ENCODE measurements at regions not wholly inside any gene's neighbourhood (a gene's known extent, or its start where the extent isn't known, plus 50 kb on each side); places are given as distances from the start of the nearest gene placed in this dataset.
A peak's percentile ranks its signal among the peaks of the same experiment; 100 is the strongest.

- DNase-seq: no peak
Observed at GRCh38 chr9:84129529-84129928, 148.9 kb downstream of the RMI1 start.

GRCh38 chr9:84136119-84136868 is 155.7 kb downstream of the RMI1 start:
- no peak for DNase-seq

GRCh38 chr9:84137968-84138367 is 157.4 kb downstream of the RMI1 start:
- no peak for DNase-seq

DNA sequence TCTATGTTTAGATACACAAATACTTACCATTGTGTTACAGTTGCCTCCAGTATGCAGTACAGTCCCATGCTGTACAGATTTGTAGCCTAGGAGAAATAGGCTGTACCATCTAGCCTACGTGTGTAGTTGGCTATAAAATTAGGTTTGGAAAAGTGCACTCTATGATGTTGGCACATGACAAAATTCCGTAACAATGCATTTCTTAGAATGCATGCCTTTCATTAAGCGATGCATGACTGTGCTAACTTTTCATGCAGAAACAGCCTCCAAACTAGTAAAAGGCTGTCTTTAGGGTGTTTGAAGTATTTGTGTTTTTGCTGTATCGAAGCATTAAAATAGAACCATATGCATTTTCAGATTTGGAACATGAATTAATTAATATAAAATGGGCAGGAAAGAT is 157.9 kb downstream of the RMI1 start:
- no peak for DNase-seq

GRCh38 chr9:84139296-84140070 is 158.9 kb downstream of the RMI1 start:
- DNase-seq: no peak

DNA sequence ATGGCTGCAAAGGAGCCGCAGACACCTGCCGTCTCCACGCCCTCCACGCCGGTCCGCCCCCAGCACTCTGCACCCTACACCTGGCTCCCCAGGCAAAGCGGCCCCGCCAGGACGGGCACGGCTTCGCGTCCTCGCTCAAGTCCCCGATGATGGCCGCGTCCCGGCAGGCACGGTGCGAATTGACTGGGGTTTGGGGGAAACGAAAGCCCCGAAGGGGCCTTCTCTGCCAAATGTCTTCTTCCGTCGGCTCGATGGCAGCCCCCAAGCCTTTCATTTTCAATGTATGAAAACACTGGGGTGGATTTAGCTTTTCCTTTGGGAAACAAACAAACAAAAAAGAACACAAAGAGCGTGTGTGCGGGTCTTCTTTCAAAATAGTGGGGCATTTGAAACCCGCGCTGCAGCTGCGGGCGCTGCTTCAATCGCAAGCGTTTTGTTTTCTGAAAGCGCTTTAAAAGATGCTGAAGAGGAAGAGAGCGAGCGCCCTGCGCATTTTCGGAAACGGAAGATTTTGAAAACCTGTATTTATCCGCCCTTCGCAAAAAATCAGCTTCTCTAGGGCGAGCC is 160.0 kb downstream of the RMI1 start:
- DNase-seq: peak; percentile 17

GRCh38 chr9:84141741-84142370 is 161.3 kb downstream of the RMI1 start:
- DNase-seq: no peak

- no peak for DNase-seq
Observed at GRCh38 chr9:84145031-84145430, 164.4 kb downstream of the RMI1 start.

- DNase-seq: no peak
Observed at GRCh38 chr9:84145780-84146179, 165.2 kb downstream of the RMI1 start.

- DNase-seq: no peak
Observed at GRCh38 chr9:84146893-84147710, 166.5 kb downstream of the RMI1 start.

DNA sequence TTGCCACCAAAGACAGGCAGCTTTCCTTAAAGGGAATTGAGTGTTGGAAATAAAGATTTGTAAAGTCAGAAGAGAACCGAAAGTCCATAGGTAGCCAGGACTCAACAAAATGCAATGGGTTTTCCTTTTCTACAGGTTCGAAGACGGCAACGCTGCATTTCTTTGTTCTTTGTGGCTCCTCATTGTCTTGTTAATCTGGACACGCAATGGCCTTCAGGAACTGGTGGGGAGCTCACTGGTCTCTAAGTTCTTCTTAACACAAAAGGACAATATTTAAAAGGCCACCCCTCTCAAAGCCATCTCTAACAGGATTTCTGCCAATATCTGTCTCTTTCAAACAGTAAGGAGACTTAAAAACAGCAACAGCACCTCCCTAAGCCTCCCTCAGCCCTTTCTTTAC is 170.6 kb downstream of the RMI1 start:
- no peak for DNase-seq

DNA sequence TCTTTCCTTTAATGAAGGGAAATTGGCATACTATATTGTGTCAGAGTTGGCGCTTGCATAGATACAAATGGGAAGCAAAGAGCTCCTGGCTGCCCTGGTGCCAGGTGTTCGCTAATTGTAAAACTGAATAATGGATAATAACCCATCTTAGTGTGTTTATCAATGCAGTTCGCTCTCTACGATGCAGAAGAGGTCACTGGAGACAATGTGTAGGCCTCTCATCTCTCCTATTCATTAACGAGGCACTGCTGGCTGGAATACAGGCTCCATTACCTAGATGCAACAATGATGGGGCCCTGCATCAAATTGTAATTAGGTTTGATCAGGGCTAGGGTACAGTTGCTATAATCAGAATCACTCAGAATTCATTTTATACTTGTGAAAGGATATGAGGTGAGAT is 171.0 kb downstream of the RMI1 start:
- DNase-seq: no peak

- DNase-seq: no peak
Observed at GRCh38 chr9:84152204-84152603, 171.6 kb downstream of the RMI1 start.

GRCh38 chr9:84153885-84154284 is 173.3 kb downstream of the RMI1 start:
- DNase-seq: no peak

DNA sequence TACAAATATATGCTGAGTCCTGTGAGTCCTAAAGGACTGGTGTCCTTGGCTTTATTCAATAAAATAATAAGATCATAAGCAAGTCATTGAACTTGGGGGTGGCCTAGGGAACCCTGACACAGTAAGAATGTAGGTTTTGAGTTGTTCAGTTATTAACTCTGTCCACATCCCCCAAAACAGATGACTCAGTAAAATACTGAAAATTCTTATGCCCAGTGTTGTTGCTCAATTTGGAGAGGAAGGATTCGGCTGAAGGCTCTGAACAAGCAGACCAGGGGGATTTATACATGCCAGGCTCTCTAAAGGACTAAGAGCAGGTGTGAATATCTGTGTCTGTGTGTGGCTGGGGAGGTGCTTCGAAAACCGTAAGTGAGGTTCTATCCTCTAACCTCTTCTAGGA is 173.7 kb downstream of the RMI1 start:
- DNase-seq: no peak

- DNase-seq: no peak
Observed at GRCh38 chr9:84163052-84163650, 177.4 kb downstream of the SLC28A3 start.

GRCh38 chr9:84166891-84167290 is 173.7 kb downstream of the SLC28A3 start:
- DNase-seq: no peak

- DNase-seq: no peak
Observed at GRCh38 chr9:84169240-84169639, 171.3 kb downstream of the SLC28A3 start.

GRCh38 chr9:84170521-84171141 is 169.9 kb downstream of the SLC28A3 start:
- DNase-seq: no peak

DNA sequence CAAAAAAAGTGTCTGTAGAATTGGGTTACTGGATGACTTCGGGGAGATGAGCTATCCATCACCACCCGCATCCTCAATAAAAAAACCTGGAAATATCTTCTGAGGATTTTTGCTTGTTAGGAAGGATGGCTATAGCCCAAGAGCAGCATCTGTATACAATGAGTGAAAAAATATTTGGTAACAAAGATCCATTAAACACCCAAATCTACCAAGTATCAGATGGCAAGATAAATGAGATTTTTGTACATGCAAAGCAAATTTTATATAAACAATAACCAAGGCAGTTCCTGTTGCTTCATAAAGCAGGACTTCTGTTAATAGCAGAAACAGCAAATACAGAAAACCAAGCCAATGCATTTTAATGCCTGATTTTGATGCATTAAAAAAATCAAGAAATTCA is 166.6 kb downstream of the SLC28A3 start:
- DNase-seq: no peak

DNA sequence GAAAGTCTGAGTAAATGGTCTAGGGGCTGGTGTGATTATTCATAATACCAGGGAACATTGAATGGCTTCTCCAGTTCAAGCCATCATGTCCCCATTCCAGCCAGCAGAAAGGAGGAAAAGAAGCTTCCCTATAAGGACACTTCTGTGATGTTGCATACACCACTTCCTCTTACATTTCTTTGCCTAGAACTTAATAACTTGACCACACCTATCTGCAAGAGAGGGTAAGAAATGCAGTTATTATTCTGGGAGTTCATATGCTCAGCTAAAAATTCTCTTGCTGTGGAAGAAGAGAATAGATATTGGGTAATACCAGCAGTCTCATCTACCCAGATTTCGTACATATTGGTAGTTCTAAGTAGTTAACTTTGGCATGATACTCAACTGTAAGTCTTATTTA is 166.1 kb downstream of the SLC28A3 start:
- DNase-seq: no peak

GRCh38 chr9:84177407-84177806 is 163.2 kb downstream of the SLC28A3 start:
- DNase-seq: no peak
